Coronary artery (tissue), 2 donors: ENCODE measurements at regions not wholly inside any gene's neighbourhood (a gene's known extent, or its start where the extent isn't known, plus 50 kb on each side); places are given as distances from the start of the nearest gene placed in this dataset.

ENCODE experiments used
- DNase-seq: peaks from one replicate; pipeline ENCODE4 v3.0.0-alpha.2; 2017; ENCODE audit warnings: low spot score
- H3K27ac ChIP-seq, 2 donors: fragments of 200-600 bp; sonication (generic); one replicate each; pipeline ENCODE4 v1.5.1; 2016 to 2019
- H3K4me3 ChIP-seq: fragments of 200-600 bp; sonication (generic); 2 replicates; pipeline ENCODE4 v1.5.1; 2016; ENCODE audit warnings: mild to moderate bottlenecking, moderate library complexity
- TF ChIP-seq, protein P1 (sequence below): fragments of 200-600 bp; sonication (generic); IDR thresholded peaks from one replicate; pipeline ENCODE4 v1.5.1; 2019; ENCODE audit warnings: antibody characterized with exemption

- TF ChIP-seq, protein P1, sequence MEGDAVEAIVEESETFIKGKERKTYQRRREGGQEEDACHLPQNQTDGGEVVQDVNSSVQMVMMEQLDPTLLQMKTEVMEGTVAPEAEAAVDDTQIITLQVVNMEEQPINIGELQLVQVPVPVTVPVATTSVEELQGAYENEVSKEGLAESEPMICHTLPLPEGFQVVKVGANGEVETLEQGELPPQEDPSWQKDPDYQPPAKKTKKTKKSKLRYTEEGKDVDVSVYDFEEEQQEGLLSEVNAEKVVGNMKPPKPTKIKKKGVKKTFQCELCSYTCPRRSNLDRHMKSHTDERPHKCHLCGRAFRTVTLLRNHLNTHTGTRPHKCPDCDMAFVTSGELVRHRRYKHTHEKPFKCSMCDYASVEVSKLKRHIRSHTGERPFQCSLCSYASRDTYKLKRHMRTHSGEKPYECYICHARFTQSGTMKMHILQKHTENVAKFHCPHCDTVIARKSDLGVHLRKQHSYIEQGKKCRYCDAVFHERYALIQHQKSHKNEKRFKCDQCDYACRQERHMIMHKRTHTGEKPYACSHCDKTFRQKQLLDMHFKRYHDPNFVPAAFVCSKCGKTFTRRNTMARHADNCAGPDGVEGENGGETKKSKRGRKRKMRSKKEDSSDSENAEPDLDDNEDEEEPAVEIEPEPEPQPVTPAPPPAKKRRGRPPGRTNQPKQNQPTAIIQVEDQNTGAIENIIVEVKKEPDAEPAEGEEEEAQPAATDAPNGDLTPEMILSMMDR = no peak
- no peak for DNase-seq
- no peak overlapping the region for H3K27ac ChIP-seq
- no peak overlapping the region for H3K4me3 ChIP-seq
Measured at GRCh38 chr13:76067850-76068249, 431.7 kb downstream of the LMO7 start.

- TF ChIP-seq, protein P1 = no peak
- no peak overlapping the region for H3K4me3 ChIP-seq
- no peak overlapping the region for H3K27ac ChIP-seq
- no peak for DNase-seq
Measured at GRCh38 chr13:76053181-76053580, 417.1 kb downstream of the LMO7 start.

DNA sequence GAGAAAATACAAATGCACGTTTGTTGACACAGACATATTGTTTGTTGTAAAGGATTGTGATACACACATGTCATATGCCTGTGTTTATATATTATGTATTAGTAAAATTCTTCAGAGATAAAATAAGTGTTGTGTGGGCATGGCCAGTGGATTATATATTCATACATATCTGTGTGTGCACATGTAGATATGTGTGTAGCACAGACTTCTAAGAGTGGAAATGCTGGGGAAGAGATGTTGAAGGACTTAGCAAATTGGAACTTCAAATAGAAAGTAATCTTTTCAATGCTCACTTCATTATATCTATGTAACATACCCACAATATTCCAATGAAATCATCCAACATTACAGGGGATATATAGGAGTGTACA, 413.2 kb downstream of the LMO7 start:
- Histone ChIP-seq H3K27ac (no peak overlapping the region), H3K4me3 (no peak overlapping the region)
- TF ChIP-seq, protein P1 = no peak
- DNase-seq = no peak

DNA sequence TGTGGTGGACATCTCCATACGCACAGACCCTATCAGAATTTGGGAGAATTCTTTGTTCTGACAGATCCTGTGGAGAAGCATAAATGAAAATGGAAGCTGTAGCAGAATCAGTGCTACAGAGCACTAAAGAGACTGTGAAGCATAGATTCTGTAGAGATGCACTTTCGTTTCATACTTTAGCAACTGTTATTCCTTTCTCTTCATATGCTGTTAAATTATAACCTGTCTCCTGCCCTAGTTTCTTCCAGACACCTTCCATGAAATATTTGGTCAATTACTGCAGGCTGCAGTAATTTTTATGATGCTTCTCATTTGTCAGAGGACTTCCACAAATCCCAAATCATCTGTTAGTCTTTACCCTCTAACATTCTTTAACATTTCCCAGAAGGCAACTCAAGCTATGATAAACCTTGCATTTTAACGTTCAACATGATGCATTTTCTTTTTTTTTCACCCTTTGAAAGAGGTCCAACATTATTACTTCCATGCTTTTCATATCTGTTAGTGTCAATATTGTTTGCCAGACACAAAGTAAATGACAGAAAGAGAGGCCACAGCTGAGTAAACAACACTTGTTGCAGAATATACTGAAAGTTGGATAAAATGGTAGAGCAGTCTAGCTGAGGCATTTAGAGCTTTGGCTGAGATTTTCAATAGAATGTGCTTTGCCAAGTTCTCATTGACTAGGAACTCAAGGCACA, 412.7 kb downstream of the LMO7 start:
- Histone ChIP-seq H3K27ac (no peak overlapping the region), H3K4me3 (no peak overlapping the region)
- no peak for DNase-seq
- TF ChIP-seq, protein P1 = no peak

DNA sequence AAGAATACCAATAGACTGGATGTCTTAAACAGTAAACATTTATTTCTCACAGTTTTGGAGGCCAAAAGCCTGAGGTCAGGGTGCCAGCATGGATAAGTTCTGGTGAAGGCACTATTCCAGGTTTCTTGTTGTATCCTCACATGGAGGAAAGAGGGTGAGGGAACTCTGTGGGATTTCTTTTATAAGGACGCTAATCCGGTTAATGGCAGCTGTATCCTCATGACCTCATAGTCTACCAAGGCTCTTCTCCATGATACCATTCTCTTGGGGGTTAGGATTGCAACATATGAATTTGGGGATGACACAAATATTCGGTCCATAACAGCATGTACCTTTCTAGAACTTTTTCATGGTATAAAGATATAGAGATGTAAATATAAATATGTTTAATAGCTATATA, 412.0 kb downstream of the LMO7 start:
- Histone ChIP-seq H3K4me3 (no peak overlapping the region), H3K27ac (no peak overlapping the region)
- TF ChIP-seq, protein P1 = no peak
- DNase-seq = no peak

GRCh38 chr13:76043874-76044273, 407.7 kb downstream of the LMO7 start:
- DNase-seq = no peak
- TF ChIP-seq, protein P1 = no peak
- H3K27ac ChIP-seq = no peak overlapping the region
- H3K4me3 ChIP-seq = no peak overlapping the region

DNA sequence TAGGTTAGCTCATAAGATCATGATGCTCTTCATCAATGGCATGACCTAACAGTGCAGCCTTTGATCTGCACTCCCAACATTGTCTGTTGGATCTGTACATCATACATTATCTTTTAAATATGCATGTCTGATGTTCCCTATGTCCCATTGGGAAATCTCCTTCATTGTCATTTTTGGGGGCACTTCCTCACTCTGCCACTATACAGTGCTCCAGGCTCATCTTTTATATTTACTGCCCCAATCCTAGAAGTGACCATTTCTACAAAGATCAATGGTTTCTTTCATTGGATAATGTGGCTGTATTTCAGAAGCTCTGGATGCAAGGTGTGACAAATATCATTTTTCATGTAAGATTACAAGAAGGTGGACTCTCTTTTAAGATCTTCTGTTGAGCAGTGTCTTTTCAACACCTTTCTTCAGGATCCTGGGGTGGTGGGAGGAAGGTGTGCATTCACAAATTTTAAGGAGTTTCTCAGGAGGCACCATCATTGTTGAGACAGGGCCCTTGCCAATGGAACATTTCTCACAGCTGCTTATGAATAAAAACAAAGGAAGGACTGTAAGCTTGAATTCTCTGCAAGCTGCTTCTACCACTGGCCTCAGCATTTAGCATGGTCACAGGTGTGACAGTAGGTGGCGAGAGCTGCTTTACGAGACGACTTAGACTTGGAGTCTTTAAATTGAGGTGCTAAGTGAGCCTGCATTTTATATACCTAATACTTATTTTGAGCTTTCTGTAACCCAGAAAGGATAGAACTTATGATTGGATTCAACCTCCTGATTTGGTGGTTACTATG, 403.0 kb downstream of the LMO7 start:
- TF ChIP-seq, protein P1 = no peak
- DNase-seq = no peak
- no peak overlapping the region for H3K27ac ChIP-seq
- H3K4me3 ChIP-seq = no peak overlapping the region
